HCT116 (cell line): ENCODE measurements at regions not wholly inside any gene's neighbourhood (a gene's known extent, or its start where the extent isn't known, plus 50 kb on each side); places are given as distances from the start of the nearest gene placed in this dataset.

ENCODE experiments used
- ATAC-seq: fragments of 200-7000 bp; cut with Tn5 transposase; 2 replicates; pipeline ENCODE4 v1.9.1; 2020; ENCODE audit warnings: mild to moderate bottlenecking, moderate library complexity
- BruUV-seq: library from RNA; stranded (reverse); fragments of 400-500 nt; replicated peaks from 2 replicates; lab custom pipeline; 2021; lab: Mats Ljungman, UMichigan
- CTCF ChIA-PET: fragments of 300-600 bp; sonication (Branson Sonifier 250); formaldehyde crosslinking; loops from one replicate; lab custom pipeline; 2021; ENCODE audit warnings: antibody characterized with exemption; lab: Charles Lee
- POLR2A ChIA-PET: fragments of 300-600, 350-600 bp; sonication (Branson Sonifier 250); formaldehyde crosslinking; loops from one replicate; lab custom pipeline; 2021; ENCODE audit warnings: antibody characterized with exemption; lab: Charles Lee
- RAD21 ChIA-PET, 2 experiments: fragments of 300-600 bp; sonication (Branson Sonifier 250); formaldehyde crosslinking; loops; one replicate each; lab custom pipeline; 2023; ENCODE audit warnings: low total read pairs in 2 of 2; ENCODE audit not compliant: uncharacterized antibody in 2 of 2, unreplicated experiment in 2 of 2, low non-redundant PET in 1 of 2; lab: Charles Lee
- DNase-seq: peaks from one replicate; pipeline ENCODE4 v3.0.0-alpha.2; 2010; ENCODE audit warnings: low read depth, low spot score
- H2AFZ ChIP-seq: fragments of 200-600 bp; shearing (Covaris generic), sonication (generic); 2 replicates; pipeline ENCODE4 v1.6.1; 2017; ENCODE audit warnings: low read depth, mixed run types, mixed read lengths, antibody characterized with exemption, low read length; ENCODE audit not compliant: poor library complexity, severe bottlenecking
- H3K27ac ChIP-seq: 2 replicates; pipeline ENCODE4 v1.5.1; 2012; ENCODE audit warnings: low read depth, low read length
- H3K27me3 ChIP-seq: fragments of 200-600 bp; sonication (generic); 2 replicates; pipeline ENCODE4 v1.6.1; 2016; ENCODE audit warnings: mixed run types, low read length, mixed read lengths; ENCODE audit not compliant: insufficient read depth
- H3K36me3 ChIP-seq, 2 experiments: fragments of 200-500 bp in 1 of 2; fragments of 200-600 bp in 1 of 2; sonication (Bioruptor generic) in 1 of 2; sonication (generic) in 1 of 2; 2 replicates each; pipeline versions ENCODE4 v1.5.1 to v1.6.1; 2014 to 2016; ENCODE audit warnings: low read length in 2 of 2, inconsistent platforms in 1 of 2, mixed read lengths in 1 of 2, mixed run types in 1 of 2; ENCODE audit not compliant: insufficient read depth in 2 of 2, control insufficient read depth in 1 of 2
- H3K4me1 ChIP-seq, 2 experiments: fragments of 200-600 bp in 1 of 2; sonication (generic) in 1 of 2; 2 replicates each; pipeline versions ENCODE4 v1.5.1 to v1.6.1; 2012 to 2017; ENCODE audit warnings: low read length in 2 of 2, inconsistent platforms in 1 of 2, mild to moderate bottlenecking in 1 of 2, mixed read lengths in 1 of 2, mixed run types in 1 of 2, moderate library complexity in 1 of 2; ENCODE audit not compliant: insufficient read depth in 2 of 2, control insufficient read depth in 1 of 2
- H3K4me2 ChIP-seq: fragments of 200-600 bp; sonication (generic); 2 replicates; pipeline ENCODE4 v1.6.1; 2017; ENCODE audit warnings: mixed run types, low read length, mixed read lengths
- H3K4me3 ChIP-seq, 2 experiments: fragments of 200-600 bp in 1 of 2; sonication (generic) in 1 of 2; replicated peaks in 1 of 2; 2 replicates each; pipeline ENCODE4 v1.5.1; 2011 to 2016; ENCODE audit warnings: low read length in 2 of 2, control low read depth in 1 of 2, low read depth in 1 of 2, mild to moderate bottlenecking in 1 of 2, mixed read lengths in 1 of 2, mixed run types in 1 of 2
- H3K79me2 ChIP-seq: fragments of 200-600 bp; sonication (generic); 2 replicates; pipeline ENCODE4 v1.6.1; 2017; ENCODE audit warnings: mild to moderate bottlenecking, mixed run types, low read length, moderate library complexity, mixed read lengths; ENCODE audit not compliant: insufficient read depth
- H3K9ac ChIP-seq: fragments of 200-600 bp; sonication (generic); 2 replicates; pipeline ENCODE4 v1.6.1; 2016; ENCODE audit warnings: low read length, mixed read lengths
- H3K9me2 ChIP-seq: fragments of 200-600 bp; sonication (generic), shearing (Covaris generic); 2 replicates; pipeline ENCODE4 v1.6.1; 2017; ENCODE audit warnings: mixed run types, mild to moderate bottlenecking, moderate library complexity; ENCODE audit not compliant: insufficient read depth
- H3K9me3 ChIP-seq, 2 experiments: fragments of 200-500 bp in 1 of 2; fragments of 200-600 bp in 1 of 2; sonication (Bioruptor generic) in 1 of 2; sonication (generic) in 1 of 2; 2 replicates each; pipeline ENCODE4 v1.6.1; 2014 to 2017; ENCODE audit warnings: low read length in 2 of 2, mixed read lengths in 2 of 2, inconsistent platforms in 1 of 2, low read depth in 1 of 2, mild to moderate bottlenecking in 1 of 2, mixed run types in 1 of 2, moderate library complexity in 1 of 2; ENCODE audit not compliant: control insufficient read depth in 1 of 2, insufficient read depth in 1 of 2
- H4K20me1 ChIP-seq: fragments of 200-600 bp; sonication (generic), shearing (Covaris generic); 2 replicates; pipeline ENCODE4 v1.6.1; 2017; ENCODE audit warnings: mixed run types, mild to moderate bottlenecking, moderate library complexity; ENCODE audit not compliant: insufficient read depth
- EZH2 ChIP-seq: fragments of 200-600 bp; sonication (generic); IDR thresholded peaks from 2 replicates; pipeline ENCODE4 v1.6.1; 2017; ENCODE audit warnings: antibody characterized with exemption, mixed run types
- EZH2phosphoT487 ChIP-seq: fragments of 200-600 bp; IDR thresholded peaks from 2 replicates; pipeline ENCODE4 v1.6.1; 2018; ENCODE audit warnings: antibody characterized with exemption, borderline replicate concordance
- FOSL1 ChIP-seq: IDR thresholded peaks from 2 replicates; pipeline ENCODE4 v1.6.1; 2012; ENCODE audit warnings: low read depth
- JUND ChIP-seq: IDR thresholded peaks from 2 replicates; pipeline ENCODE4 v1.6.1; 2012
- POLR2A ChIP-seq: IDR thresholded peaks from 2 replicates; pipeline ENCODE4 v1.7.0; 2011; ENCODE audit warnings: borderline replicate concordance; ENCODE audit not compliant: insufficient read depth, insufficient read length; ENCODE audit errors: extremely low read depth
- RAD21 ChIP-seq: IDR thresholded peaks from 2 replicates; pipeline ENCODE4 v1.6.1; 2012; ENCODE audit warnings: low read depth, mild to moderate bottlenecking
- REST ChIP-seq: IDR thresholded peaks from 2 replicates; pipeline ENCODE4 v1.6.1; 2012; ENCODE audit warnings: low read depth
- SP1 ChIP-seq: IDR thresholded peaks from 2 replicates; pipeline ENCODE4 v1.6.1; 2012; ENCODE audit warnings: low read depth
- SRF ChIP-seq: IDR thresholded peaks from 2 replicates; pipeline ENCODE4 v1.6.1; 2012; ENCODE audit warnings: low read depth
- TCF7L2 ChIP-seq: IDR thresholded peaks from 2 replicates; pipeline ENCODE4 v1.7.0; 2011; ENCODE audit warnings: borderline replicate concordance, inconsistent platforms; ENCODE audit not compliant: insufficient read depth, insufficient read length; ENCODE audit errors: extremely low read depth
- YY1 ChIP-seq: IDR thresholded peaks from 2 replicates; pipeline ENCODE4 v1.6.1; 2011; ENCODE audit warnings: low read length, low read depth, moderate library complexity, mild to moderate bottlenecking; ENCODE audit not compliant: insufficient replicate concordance; ENCODE audit errors: extremely low read depth
- ZFX ChIP-seq: fragments of 450-650 bp; IDR thresholded peaks from 2 replicates; pipeline ENCODE4 v1.6.1; 2017
- intact Hi-C: fragments of 100-400 bp; cut with micrococcal nuclease; formaldehyde crosslinking; loops from 2 replicates; pipeline ENCODE4 v1.10.0; 2022
- TF ChIP-seq, protein P1 (sequence below): IDR thresholded peaks from 2 replicates; pipeline ENCODE4 v1.6.1; 2012
- TF ChIP-seq, protein P2 (sequence below), 3 experiments: fragments of 200-600 bp in 1 of 3; sonication (generic) in 1 of 3; IDR thresholded peaks in 2 of 3; conservative IDR thresholded peaks in 1 of 3; 2 replicates each; pipeline ENCODE4 v1.5.1; 2012 to 2017; ENCODE audit warnings: low read depth in 2 of 3, low read length in 2 of 3, antibody characterized with exemption in 1 of 3, borderline replicate concordance in 1 of 3, control low read depth in 1 of 3, mild to moderate bottlenecking in 1 of 3, mixed read lengths in 1 of 3, mixed run types in 1 of 3, moderate library complexity in 1 of 3; ENCODE audit not compliant: insufficient read depth in 1 of 3
- TF ChIP-seq, protein P3 (sequence below): IDR thresholded peaks from 2 replicates; pipeline ENCODE4 v1.6.1; 2012

DNA sequence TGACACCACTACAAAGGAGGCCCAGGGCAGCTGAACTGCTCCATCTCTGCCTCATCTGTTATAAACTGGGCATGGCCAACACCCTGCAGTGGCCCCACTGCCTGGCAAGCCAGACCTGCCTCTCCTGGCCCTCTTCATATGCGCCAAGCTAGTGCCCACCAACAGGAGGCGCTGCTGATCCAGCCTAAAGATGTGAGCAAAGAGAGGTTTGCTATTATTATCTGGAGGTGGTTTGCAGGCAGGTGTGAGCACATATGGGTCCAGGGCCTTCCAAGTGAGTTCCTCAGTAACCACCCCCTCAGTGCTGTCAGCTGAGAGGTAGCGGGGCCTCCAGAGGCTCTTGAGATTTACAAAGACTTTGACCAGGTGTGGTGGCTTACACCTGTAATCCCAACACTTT, 232.2 kb downstream of the SYK start:
- H3K36me3 ChIP-seq = no peaks in the 10 kb centered on the region
- ATAC-seq (peak; percentile 30; the same call in 1 of the 2 replicates), DNase-seq (peak; percentile 4)
- TF ChIP-seq, protein P1, sequence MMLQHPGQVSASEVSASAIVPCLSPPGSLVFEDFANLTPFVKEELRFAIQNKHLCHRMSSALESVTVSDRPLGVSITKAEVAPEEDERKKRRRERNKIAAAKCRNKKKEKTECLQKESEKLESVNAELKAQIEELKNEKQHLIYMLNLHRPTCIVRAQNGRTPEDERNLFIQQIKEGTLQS = no peak
- TF ChIP-seq EZH2phosphoT487 (no peak), RAD21 (peak; percentile 62), FOSL1 (no peak)
- TF ChIP-seq, protein P2, sequence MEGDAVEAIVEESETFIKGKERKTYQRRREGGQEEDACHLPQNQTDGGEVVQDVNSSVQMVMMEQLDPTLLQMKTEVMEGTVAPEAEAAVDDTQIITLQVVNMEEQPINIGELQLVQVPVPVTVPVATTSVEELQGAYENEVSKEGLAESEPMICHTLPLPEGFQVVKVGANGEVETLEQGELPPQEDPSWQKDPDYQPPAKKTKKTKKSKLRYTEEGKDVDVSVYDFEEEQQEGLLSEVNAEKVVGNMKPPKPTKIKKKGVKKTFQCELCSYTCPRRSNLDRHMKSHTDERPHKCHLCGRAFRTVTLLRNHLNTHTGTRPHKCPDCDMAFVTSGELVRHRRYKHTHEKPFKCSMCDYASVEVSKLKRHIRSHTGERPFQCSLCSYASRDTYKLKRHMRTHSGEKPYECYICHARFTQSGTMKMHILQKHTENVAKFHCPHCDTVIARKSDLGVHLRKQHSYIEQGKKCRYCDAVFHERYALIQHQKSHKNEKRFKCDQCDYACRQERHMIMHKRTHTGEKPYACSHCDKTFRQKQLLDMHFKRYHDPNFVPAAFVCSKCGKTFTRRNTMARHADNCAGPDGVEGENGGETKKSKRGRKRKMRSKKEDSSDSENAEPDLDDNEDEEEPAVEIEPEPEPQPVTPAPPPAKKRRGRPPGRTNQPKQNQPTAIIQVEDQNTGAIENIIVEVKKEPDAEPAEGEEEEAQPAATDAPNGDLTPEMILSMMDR (IDR thresholded peaks at IDR 0.05 in 2 of 3, conservative IDR thresholded peaks at IDR 0.05 in 1 of 3; ENCODE audit: borderline replicate concordance in 1 of 3, insufficient read depth in 1 of 3, low read depth in 2 of 3, low read length in 2 of 3) = peak; percentile 28 to 71 (median 69); a peak in 5 of 6 replicates
- no peak overlapping the region for H3K4me3 ChIP-seq
- ChIA-PET POLR2A (no interaction called here), CTCF (interaction anchor here (0.6 to 1.4 kb wide), 5 partner anchors 16 to 559 kb away, joined by 3 to 5 read pairs (median 4); no protein-coding TSS in a partner anchor), RAD21 (no interaction called here)
- no peak overlapping the region for H3K9ac ChIP-seq
- H4K20me1 ChIP-seq = no peaks in the 10 kb centered on the region
- H3K27me3 ChIP-seq = no peaks in the 10 kb centered on the region
- H3K9me2 ChIP-seq = no peaks in the 10 kb centered on the region
- intact Hi-C loops = no loop called here
- H3K9me3 ChIP-seq = no peaks in the 10 kb centered on the region
- H3K4me1 ChIP-seq = peaks cover 19 to 26% of the 10 kb centered on the region in 2 experiments
- H2AFZ ChIP-seq = no peak overlapping the region
- no TSS peak for BruUV-seq
- H3K27ac ChIP-seq = no peak overlapping the region
- no peaks in the 10 kb centered on the region for H3K79me2 ChIP-seq
- H3K4me2 ChIP-seq = no peak overlapping the region

DNA sequence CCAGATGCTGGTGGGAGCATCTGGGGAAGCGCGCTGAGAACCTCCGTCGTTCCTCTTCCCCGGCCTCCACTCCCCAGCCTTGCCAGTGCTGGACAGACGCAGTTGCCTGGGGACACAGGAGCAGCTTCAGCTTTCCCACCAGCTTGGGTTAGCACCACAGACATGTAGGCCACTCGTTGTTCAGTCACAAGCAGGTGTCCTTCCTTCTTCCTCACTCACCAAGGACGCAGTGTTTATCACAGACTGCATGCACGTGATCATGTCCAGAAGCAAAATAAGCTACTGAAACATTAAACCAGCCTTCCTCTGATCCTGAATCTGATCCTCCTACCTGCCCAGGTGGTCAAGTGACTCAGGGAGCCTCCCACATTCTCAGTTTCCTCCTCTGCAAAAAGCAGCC, 232.9 kb downstream of the SYK start:
- RAD21 ChIA-PET = no interaction called here
- CTCF ChIA-PET = interaction anchor here (1.4 kb wide), 2 partner anchors 17 to 392 kb away, joined by 4 to 5 read pairs; no protein-coding TSS in a partner anchor
- no peak overlapping the region for H2AFZ ChIP-seq
- H3K4me1 ChIP-seq = peaks cover 21 to 29% of the 10 kb centered on the region in 2 experiments
- ATAC-seq (no peak), DNase-seq (no peak)
- H3K4me3 ChIP-seq = no peak overlapping the region
- no TSS peak for BruUV-seq
- no peak overlapping the region for H3K9ac ChIP-seq
- H3K27me3 ChIP-seq = no peaks in the 10 kb centered on the region
- no peak overlapping the region for H3K27ac ChIP-seq
- POLR2A ChIA-PET = no interaction called here
- H3K36me3 ChIP-seq = no peaks in the 10 kb centered on the region
- no peaks in the 10 kb centered on the region for H4K20me1 ChIP-seq
- H3K9me3 ChIP-seq = no peaks in the 10 kb centered on the region
- no peak overlapping the region for H3K4me2 ChIP-seq
- intact Hi-C loops = no loop called here
- H3K9me2 ChIP-seq = no peaks in the 10 kb centered on the region
- no peaks in the 10 kb centered on the region for H3K79me2 ChIP-seq
- TF ChIP-seq FOSL1 = no peak
- TF ChIP-seq TCF7L2 = no peak
- no peak for TF ChIP-seq YY1
- TF ChIP-seq, protein P3, sequence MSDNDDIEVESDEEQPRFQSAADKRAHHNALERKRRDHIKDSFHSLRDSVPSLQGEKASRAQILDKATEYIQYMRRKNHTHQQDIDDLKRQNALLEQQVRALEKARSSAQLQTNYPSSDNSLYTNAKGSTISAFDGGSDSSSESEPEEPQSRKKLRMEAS = no peak
- no peak for TF ChIP-seq SP1
- no peak for TF ChIP-seq EZH2
- no peak for TF ChIP-seq REST
- TF ChIP-seq, protein P1 = no peak
- no peak for TF ChIP-seq POLR2A
- TF ChIP-seq JUND = no peak
- no peak for TF ChIP-seq ZFX
- no peak for TF ChIP-seq SRF
